ENCODE measurements at regions not wholly inside any gene's neighbourhood (a gene's known extent, or its start where the extent isn't known, plus 50 kb on each side); places are given as distances from the start of the nearest gene placed in this dataset.

- H3K4ac ChIP-seq (ENCODE audit: low read depth, low read length), result no peak overlapping the region
- H3K9me3 ChIP-seq (ENCODE audit: control insufficient read depth, low read depth, low read length), result no peaks in the 10 kb centered on the region
- H3T11ph ChIP-seq (ENCODE audit: low read length), result no peak overlapping the region
- H2BK120ac ChIP-seq (ENCODE audit: low read depth, low read length, poor library complexity, severe bottlenecking), result no peak overlapping the region
- H3K4me2 ChIP-seq (ENCODE audit: insufficient read depth, insufficient read length, low read length), result no peak overlapping the region
- H3K9me3 Mint-ChIP-seq, result no peaks in the 10 kb centered on the region
- H3K56ac ChIP-seq (ENCODE audit: insufficient read length, low read depth, low read length), result no peak overlapping the region
- no peak for TF ChIP-seq CTCF (conservative IDR thresholded peaks at IDR 0.05)
- H3K4me3 Mint-ChIP-seq, result no peak overlapping the region
- no peak overlapping the region for H3K27ac Mint-ChIP-seq
- H4K5ac ChIP-seq (ENCODE audit: insufficient read length, low read depth, low read length), result no peak overlapping the region
- H2BK12ac ChIP-seq (ENCODE audit: insufficient read length, low read depth, low read length), result no peak overlapping the region
- no peak for DNase-seq
- no peak overlapping the region for H3K14ac ChIP-seq (ENCODE audit: insufficient read depth, low read length)
- H2AFZ ChIP-seq (ENCODE audit: low read length), result no peak overlapping the region
- no peak overlapping the region for H4K8ac ChIP-seq (replicated peaks; ENCODE audit: insufficient read length, low read depth, low read length)
- no peaks in the 10 kb centered on the region; a peak in 1 of 7 replicates for H3K36me3 Mint-ChIP-seq (ENCODE audit: insufficient read depth in 1 of 3, low read depth in 3 of 3)
- H3K79me1 ChIP-seq (ENCODE audit: insufficient read depth, low read depth, low read length, poor library complexity, severe bottlenecking), result no peaks in the 10 kb centered on the region
- H4K91ac ChIP-seq (ENCODE audit: insufficient read length, low read depth, low read length), result no peak overlapping the region
- H3K4me1 ChIP-seq (ENCODE audit: insufficient read depth, low read length), result no peaks in the 10 kb centered on the region
- H3K27me3 ChIP-seq (ENCODE audit: insufficient read depth, low read length), result no peaks in the 10 kb centered on the region
- no peaks in the 10 kb centered on the region for H4K20me1 ChIP-seq (ENCODE audit: control insufficient read depth, insufficient read depth, insufficient read length)
- H3K79me2 ChIP-seq (ENCODE audit: insufficient read depth, low read length), result no peaks in the 10 kb centered on the region
- H3K23me2 ChIP-seq (ENCODE audit: insufficient read length, low read depth, low read length, poor library complexity, severe bottlenecking), result no peaks in the 10 kb centered on the region
- H3K4me1 Mint-ChIP-seq, result peaks cover 0 to 4% of the 10 kb centered on the region in 2 experiments; a peak in 1 of 4 replicates
- no peak overlapping the region for H3K18ac ChIP-seq (ENCODE audit: insufficient read length, low read depth, low read length)
- no peak overlapping the region for H3K23ac ChIP-seq (ENCODE audit: insufficient read length, low read depth, low read length)
- H2BK5ac ChIP-seq (ENCODE audit: insufficient read length, low read length), result no peak overlapping the region
- no peak overlapping the region for H2BK15ac ChIP-seq (ENCODE audit: low read depth, low read length)
- no peak overlapping the region for H3K9ac ChIP-seq (ENCODE audit: extremely low read depth, insufficient read length, low read length)
- H2BK20ac ChIP-seq (ENCODE audit: low read depth, low read length, poor library complexity, severe bottlenecking), result no peak overlapping the region
- no peak overlapping the region for H3K27ac ChIP-seq (ENCODE audit: insufficient read length, low read depth, low read length)
- no peaks in the 10 kb centered on the region for H3K27me3 Mint-ChIP-seq (ENCODE audit: low read depth)
- no peak overlapping the region for H2AK5ac ChIP-seq (ENCODE audit: insufficient read length, low read length)
- no CpG with 5 or more reads among the region's 5 CpGs for WGBS (ENCODE audit: extremely low coverage, insufficient read length, low lambda C conversion rate)
Measured at GRCh38 chr18:65288908-65289307, 461.9 kb upstream of the CDH7 start.
